ENCODE measurements at regions not wholly inside any gene's neighbourhood (a gene's known extent, or its start where the extent isn't known, plus 50 kb on each side); places are given as distances from the start of the nearest gene placed in this dataset.

DNA sequence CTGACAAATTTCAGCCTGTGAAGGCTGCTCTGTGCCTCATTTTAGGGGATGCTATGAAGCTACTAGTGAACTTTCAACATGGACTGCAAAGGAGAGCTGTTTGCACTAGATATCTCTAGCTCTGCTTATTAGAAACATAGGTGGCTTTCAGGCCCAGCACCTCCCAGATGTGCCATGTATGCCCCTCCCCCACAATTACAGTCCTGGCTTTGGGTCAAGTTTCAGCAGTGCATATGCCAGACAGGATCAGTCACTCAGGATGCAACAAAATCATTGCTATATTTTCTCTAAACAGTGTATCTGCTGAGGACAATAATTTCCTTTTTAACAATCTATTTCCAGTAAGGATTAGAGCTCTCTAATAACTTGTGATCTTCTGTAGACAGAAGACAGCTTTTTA, 178.8 kb upstream of the STAC start:
- DNase-seq = no peak

DNA sequence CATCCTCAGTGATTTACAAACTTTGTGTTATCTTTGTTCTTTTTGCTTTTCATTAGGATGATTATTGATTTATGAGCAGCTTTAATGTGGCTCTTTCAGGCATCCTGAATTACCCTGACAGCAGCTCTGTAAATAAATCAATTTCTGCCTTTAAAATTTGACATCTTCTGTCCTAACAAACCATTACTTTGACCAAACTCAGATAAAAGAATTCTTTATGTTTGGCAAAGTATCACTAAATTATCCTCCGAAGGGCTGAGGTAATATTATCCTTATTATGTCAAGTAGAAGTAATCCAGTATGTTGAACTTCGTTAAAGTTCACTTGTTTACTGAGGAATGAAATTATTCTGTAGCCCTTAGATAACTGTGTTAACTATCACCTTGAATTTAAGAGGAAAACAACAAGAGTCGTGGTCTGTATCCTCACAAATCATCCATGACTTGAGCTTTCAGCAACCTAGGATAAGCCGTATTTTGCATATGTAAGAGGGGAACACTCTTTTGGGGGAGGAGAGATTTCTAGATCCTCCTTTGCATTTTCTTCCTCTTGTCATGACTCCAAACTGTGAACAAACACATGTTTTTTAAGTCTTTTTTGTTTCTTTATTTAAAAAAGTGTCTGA, 173.2 kb upstream of the STAC start:
- DNase-seq = no peak

DNA sequence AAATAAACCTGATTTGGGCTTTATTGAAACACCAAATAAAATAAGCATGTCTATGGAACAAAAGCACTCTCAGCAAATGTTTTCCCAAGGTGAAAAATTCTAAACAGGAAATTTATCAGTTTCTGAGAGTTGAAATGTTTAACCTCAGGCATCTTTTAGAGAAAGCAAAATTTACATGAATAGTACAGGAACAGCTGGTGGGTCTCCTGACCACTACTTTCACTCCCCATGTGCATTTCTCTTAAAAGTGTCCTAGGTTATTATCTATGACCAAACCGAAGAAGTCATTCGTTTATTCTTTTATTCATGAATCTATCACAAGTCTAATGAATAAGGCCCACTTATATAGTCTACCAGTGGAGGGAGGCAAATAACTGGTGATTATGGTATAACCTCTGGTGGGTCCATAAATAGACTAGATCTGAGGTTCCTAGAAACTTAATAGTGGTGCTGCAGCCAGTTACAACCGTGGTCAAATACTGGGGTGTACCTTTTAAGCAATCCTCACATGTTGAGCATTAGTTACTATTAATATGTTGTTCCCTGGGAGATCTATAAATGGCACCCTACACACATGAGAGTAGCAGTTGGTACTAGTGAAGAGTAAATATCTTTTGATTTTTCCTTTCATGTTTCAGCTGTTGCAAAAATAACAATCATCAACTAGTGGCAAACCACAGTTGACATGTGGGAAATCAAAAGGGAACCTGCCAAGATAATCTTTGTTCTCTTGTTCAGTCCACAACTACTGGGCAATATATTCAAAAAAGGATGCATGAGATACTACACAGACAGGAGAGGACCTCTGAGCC, 169.3 kb upstream of the STAC start:
- DNase-seq = no peak

DNA sequence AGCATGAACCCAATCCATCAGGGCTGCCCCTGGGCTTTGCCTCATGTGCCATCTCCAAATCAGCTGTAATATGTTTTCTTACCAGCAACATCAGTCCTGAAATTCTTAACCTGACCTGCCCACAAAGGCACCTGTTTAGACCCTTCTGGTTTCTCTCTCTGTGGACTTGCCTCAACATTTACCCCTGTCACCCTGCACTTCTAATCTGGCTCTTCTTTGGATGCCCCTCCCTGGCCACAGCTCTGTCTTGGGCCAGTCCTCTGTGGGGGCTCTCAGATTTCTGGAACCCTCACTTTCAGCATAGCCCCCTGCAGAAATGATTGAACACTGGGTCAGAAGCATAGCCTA, 168.7 kb upstream of the STAC start:
- DNase-seq = no peak

DNA sequence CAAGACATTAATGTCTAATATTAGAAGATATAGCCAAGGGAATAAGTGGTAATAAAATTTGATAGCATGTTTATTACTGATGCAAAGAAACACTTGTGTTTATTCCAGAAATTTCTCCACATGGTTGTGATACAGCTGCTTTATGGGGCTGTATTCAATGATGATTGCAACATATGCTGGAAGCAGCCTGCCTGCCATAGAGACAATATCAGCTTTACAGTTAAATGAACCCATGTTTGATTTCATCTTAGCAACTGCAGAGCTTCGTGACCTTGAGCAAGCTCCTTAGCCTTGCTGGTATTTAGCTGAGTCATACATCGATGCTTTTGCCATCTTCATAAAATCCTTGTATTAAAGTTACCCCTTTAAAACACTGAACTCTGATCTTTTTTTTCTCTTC, 168.1 kb upstream of the STAC start:
- DNase-seq = no peak

DNA sequence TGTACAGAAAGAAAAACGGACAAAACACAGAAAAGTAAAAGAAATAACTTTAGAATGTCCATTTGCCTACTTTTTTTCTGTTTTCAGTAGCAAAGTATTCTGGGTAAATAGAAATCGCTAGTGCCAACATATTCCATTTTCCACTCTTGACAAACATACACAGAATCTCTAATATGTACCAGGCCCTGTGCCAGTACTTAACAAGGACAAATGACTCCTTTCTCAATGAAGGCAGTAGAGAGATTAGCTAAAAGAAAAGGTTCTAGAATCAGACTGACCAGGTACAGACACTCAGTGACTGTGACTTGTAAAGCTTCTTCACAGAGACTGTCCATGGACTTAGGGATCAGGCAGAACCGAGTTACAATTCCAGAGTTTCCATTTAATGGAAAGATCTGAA, 165.8 kb upstream of the STAC start:
- DNase-seq = no peak

DNA sequence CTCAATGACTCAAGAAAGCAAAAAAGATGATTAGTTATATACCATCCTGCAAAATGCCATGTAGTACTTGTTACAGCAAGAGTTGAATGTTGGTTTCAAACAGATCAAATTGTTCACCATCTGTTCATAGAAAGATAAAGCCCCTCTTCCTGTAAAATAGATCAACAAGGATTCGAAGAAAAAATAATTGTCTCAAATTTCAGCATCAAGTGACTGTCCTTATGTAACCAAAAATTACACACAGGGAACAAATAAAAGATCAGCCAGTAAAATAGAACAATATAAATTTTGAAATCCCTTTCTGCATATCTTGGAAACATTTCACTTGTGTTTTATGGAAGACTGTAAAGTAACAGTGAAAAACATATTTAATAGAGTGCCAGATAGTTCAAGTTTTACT, 165.1 kb upstream of the STAC start:
- no peak for DNase-seq

DNA sequence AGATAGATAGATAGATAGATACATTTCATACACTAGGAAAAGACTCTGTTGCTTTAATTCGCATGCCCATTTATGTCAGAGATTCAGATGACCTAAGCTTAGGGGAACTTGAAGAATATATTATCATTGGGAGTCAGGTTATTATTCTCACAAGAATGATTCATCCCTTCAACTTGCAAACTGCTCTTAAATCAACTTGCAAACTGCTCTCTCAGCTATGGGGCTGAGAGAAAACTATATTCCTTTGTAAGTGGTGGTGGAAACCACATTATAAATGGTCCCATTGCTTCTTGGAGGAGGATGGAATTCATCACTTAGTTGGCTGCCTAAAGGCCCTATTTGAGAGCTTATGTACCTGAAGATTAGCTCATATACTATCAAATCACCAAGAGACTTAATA, 160.9 kb upstream of the STAC start:
- no peak for DNase-seq

DNA sequence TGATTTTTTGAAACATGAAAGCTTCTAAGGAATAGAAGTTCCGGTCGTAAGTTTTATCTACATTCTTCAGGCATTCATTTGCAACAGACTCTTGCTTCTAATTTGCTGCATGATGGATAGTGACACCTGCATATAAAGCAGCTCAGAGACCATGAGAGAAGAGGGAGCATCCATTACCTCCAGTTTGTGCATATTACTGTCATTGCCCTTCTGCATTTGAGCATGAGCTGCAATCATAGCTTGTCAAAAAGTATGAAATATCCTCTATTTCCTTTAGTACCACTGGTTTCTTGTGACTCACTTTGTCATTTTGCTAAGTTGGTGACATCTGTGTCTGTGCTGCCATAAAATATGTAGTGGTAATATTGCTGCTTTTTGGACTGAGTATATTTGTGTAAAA, 160.1 kb upstream of the STAC start:
- DNase-seq = no peak

DNA sequence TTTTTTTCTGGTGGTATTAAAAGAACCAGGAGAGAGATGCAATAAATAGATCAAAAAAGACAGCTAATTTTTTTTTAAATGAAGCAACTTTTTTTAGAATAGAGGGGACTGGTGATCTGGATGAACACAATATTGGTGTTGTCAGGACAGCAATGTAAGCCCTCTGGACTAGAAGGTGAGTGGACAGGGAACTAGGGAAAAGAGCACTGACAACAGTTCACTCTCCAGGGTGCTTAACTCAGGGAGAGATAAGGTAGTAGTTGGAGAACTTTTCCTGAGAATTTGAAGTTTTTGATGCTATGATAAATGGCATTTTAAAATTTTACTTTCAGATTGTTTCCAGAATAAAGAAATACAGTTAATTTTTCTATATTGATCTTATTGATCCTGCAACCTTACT, 158.3 kb upstream of the STAC start:
- DNase-seq = no peak

DNA sequence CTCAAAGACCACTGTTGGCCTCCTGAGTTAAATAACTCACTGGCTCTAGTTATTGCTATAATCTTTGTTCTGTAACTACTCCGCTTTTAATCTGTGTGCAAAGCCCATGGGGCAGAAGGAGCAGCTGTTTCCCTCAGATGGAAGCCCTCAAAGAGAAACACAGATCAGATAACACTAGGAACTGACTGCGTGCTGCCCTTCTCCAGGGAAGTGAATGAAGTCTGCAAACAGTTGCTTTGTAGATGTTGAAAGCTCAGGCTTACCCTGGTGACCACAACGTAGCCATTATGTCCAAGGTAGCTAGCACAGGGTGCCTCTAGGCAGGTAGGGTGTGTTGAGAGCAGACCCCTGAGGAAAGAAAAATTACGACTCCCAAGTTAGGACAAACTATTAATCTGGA, 152.3 kb upstream of the STAC start:
- DNase-seq = peak in 1 of 2 experiments; percentile 6

DNA sequence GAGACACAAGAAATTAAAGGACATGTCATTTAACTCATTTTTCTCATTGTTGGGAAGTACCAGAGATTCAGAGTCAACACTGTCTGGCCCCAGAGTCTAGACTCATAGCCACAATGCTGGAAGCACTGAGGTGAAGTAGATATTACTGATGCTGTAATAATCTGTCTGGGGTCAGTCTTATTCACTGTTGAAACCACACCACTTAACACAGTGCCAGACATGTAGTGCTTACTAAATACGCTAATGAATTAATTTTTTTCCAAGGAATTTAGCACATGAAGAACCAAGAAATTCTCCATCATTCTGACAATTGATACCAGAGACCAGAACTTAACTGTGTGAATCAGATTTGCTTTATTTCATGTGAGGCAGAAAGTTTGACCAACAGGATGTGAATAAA, 150.8 kb upstream of the STAC start:
- DNase-seq = no peak

DNA sequence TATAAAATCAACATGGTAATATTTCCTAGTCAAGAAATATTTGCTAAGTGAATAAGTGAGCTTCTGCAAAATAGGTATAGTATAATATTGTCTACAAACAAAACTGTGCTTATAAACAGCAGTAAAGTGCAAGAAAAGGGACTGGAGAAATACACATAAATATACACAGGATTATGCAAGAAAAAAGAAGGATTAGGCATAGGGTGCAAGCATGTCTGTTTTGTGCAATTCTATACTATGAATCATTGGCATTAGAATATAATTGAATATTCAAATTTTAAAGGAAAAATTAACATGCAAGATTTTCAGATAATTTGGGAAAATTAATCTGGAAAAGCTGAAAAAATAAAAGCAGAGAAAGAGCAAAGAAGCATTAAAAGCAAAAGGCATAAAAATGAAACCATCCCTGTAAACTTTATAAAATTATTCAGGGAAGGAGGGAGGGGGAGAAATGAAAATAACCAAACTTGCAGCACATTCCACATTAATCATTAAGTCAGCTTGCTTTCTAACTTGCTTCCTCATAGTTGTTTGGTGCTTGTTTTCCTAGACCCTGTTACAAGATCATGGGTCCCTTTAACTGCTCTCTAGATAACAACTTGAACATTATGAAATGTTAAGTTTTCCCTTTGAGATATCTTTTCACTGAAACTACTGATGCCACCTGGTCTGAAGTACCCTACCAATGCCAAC, 147.4 kb upstream of the STAC start:
- no peak for DNase-seq

DNA sequence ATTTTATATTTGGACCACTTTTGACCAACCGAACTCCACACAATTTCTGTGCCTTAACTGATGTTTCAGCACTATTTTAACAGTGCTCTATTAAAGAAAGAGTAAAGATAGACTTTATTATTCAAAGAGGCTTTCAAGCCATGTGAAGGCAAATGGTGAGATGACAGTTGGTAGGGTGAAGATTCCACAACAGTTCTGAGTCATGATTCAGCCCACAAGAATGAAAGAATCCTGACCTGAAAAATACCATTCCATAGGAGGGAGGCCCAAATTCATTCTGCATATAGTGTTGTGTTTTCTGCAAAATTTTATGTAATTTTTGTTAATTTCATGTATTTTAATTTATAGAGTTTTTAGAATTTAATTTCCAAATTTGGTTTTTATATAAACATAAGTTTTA, 135.6 kb upstream of the STAC start:
- no peak for DNase-seq

DNA sequence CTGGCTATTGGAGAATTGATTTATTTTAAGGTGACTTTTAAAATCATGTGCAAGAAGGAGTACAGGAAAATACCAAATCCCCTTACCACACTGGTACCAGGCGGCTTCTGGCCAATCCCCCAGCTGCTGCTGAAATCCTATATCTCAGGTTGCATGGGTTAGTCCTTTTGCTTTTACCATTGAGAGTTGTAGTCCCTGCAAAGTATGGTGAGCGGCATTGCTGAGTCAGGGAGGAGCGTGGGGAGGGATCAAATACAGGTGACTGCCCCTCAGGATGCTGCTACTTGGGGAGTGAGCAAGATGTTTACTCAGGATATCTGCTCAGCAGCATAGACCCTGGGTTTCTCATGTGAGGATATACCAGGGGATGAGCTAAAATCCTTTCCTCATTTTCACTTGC, 131.9 kb upstream of the STAC start:
- DNase-seq = no peak

DNA sequence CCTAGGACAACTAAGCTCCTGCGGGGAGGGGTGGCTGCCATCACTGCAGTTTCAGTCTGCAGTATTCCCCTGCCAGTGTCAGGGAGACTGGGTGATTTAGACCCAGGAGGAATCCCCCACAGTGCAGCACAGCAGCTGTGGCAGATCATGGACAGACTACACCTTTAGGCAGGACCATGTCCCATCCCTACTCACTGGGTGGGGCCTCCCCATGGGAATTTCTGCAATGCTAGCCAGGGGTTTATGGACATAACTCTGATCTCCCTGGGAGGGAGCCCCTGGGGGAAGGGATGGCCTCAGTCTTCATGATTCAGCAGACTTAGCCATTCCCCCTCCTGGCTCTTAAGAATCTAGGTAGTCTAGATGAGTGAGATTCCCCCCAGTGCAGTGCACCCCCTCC, 130.1 kb upstream of the STAC start:
- DNase-seq = no peak

DNA sequence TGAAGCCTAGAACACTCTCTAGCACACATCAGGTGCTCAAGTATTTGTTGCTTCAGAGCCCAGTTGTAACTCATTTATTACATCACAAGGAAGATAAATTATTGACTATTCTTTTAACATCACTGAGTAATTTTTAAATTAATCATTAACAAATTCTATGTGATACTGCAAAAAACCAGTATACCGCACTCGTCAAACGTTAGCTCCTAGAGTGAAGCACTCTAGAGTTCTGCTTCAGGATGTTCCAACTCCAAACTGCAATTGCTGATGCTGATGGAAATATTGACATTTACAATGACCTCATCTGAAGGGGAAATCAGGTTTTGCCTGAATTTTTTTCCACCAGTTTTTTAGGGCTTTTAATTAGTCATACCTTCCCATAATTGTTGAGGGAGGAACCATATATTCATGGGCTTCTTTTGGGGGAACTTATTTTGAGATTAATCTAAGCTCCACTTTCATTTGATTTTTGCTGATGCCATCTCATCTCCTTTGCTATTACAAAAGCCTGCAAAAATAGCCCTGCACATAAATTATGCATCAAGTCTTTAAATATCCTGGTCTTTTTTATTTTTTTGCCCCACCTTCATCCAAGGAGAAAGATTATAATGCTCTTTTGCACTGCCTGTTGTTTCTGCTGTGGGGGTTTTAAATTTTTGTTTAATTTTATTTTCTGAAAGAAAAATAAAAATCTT, 123.0 kb upstream of the STAC start:
- DNase-seq = no peak

DNA sequence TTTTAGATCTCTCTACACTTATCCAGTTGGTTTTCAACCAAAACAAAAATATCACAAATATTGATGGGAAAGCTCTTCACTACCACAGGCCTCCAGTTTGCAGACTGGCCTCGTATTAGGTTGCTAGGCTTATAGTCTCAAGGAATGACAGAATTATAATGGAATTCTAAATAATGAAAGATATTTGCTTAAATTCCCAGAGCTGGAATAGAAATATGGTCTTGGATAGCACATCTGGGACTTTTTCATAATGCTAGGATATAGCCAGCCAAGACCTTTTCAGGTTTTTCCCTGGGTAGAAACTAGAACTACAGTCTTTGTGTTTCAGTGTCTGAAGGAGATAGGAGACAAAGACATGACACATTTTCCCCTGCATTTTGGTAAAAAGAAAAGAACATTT, 121.9 kb upstream of the STAC start:
- DNase-seq = no peak

DNA sequence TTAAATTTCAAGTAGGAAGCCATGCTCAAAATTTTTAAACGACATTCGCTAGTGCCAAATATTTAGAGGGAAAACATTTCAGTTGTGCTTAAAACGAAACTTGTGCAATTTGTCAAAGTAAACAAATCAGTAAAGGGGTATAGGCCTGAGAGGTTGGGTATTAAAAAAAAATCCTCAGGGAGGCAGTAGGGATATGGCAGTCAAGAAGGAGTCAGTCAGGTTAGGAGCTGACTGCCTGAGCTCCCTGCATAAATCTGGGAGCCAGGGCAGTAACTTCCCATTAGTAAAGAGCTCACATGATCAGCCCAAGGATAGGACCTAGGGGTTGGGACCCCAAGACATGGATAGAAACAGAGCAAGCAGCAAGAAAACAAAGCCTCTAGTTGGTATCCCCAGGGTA, 120.7 kb upstream of the STAC start:
- no peak for DNase-seq

DNA sequence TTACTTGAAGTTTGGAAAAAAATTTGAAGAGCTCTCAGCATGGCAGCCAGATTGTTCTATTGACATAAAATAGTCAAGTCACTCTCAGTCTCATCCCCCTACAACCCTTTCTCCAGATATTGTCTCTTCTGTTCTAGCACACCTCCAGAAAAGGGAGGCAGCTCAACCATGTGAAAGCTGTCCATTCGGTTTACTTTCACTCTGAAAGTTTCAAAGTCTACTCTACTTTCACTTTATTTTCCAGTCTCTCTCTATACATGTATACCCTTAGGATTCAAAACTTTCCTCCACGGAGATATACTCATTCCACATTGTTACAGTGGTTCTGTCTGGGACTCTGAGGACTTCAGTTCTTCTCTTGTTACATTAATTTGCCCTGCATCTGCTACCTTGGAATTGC, 111.0 kb upstream of the STAC start:
- DNase-seq = no peak

DNA sequence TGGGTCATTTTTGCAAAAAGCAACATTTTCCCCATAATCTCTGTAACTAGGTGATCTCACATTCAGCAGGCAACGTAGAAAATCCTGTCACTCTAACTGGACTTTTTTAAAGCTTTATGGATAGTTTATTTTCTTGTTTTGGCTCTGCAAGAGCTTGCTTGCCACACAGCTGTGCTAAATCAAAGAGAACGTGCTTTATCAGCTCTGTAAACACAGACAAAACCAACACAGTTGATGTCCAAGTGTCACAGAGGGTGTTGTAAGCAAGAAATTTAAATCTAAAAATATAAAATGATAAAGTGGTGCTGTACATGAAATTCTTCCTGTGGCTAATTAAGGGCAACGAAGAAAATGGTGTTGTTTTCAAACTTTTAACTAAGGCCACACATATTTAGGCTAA, 97.5 kb upstream of the STAC start:
- no peak for DNase-seq

DNA sequence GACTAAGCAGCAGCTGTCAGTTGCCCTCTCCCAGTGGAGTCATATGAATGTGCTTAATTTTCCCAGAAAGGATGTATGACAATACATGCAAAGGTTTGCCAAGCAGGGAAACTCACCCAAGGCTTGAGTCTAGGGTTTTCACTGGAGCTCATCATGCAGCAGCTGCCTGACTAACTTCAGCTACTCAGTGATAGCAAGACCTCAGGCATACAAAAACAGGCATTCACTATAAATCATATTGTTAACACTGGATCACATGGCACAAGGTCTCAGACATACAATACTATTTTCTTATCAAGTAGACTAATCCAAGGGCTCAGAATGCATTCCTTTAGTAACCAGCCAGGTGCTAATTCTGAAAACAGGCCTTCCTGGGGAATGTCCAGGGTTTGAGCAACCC, 85.0 kb upstream of the STAC start:
- no peak for DNase-seq

DNA sequence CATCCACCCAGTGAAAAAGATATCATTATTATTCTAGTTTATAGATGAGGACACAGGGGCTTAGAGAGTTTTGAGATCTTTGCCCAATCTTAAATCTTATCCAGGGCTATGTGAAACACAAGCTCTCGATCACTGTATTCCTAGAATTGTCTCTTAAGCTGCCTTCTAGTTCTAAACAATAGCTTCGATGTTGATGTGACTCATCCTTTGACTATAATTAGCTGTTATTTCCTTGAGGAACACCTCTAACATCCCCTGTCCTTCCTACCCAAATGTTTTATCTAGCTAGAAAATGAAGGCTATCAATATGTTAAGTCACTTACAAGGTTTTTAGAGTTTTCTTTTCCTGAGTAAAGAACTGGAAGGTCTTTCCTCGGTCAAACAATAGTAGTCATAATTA, 83.1 kb upstream of the STAC start:
- DNase-seq = no peak

DNA sequence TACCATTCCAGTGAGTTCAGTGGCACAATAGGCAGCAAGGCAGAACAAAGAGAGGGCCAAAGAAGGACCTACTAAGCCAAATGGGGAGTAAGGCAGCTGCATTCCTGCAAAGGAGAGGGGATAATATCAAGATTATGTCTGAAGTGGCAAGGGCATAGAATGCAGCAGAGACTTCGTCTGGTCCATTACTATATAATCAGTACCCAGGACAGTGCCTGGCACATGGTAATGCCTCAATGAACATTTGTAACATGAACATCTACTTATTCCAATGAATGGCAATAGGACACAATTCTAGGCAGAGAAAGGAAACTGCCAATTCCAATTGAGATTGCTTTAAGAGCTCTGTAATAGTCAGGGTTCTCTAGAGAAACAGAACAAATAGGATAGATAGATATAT, 82.1 kb upstream of the STAC start:
- no peak for DNase-seq

Measured in NCI-H1930 (cell line).